Upper lobe of left lung (tissue), 6 donors: ENCODE measurements at regions not wholly inside any gene's neighbourhood (a gene's known extent, or its start where the extent isn't known, plus 50 kb on each side); places are given as distances from the start of the nearest gene placed in this dataset.

Experiments used
- ATAC-seq, 2 donors: fragments of 200-7000 bp; cut with Tn5 transposase; one replicate each; pipeline ENCODE4 v1.9.1; 2022; ENCODE audit warnings: mild to moderate bottlenecking in 2 of 2, moderate library complexity in 2 of 2; ENCODE audit not compliant: low FRiP score in 2 of 2
- DNase-seq, 2 donors: peaks; one replicate each; pipeline ENCODE4 v3.0.0-alpha.2; 2019 to 2020
- H3K27ac ChIP-seq, 4 donors: fragments of 200-600 bp; sonication (generic); one replicate each; pipeline ENCODE4 v1.5.1; 2016 to 2019
- H3K27me3 ChIP-seq, 4 donors: fragments of 200-600 bp; sonication (generic); one replicate each; pipeline ENCODE4 v1.5.1; 2017 to 2019
- H3K36me3 ChIP-seq, 4 donors: fragments of 200-600 bp; sonication (generic); one replicate each; pipeline ENCODE4 v1.5.1; 2016 to 2019
- H3K4me1 ChIP-seq, 4 donors: fragments of 200-600 bp; sonication (generic); one replicate each; pipeline ENCODE4 v1.5.1; 2018 to 2019
- H3K4me3 ChIP-seq, 4 donors: fragments of 200-600 bp; sonication (generic); one replicate each; pipeline ENCODE4 v1.5.1; 2017 to 2019; ENCODE audit warnings: mild to moderate bottlenecking in 2 of 4, moderate library complexity in 1 of 4
- H3K9me3 ChIP-seq, 4 donors: fragments of 200-600 bp; sonication (generic); one replicate each; pipeline ENCODE4 v1.5.1; 2018 to 2019
- CTCF ChIP-seq, 6 experiments: fragments of 450-650 bp in 4 of 6; fragments of 200-600 bp in 2 of 6; sonication (generic) in 2 of 6; IDR thresholded peaks; one replicate each; pipeline ENCODE4 v1.5.1; 2016 to 2019; ENCODE audit warnings: antibody characterized with exemption in 6 of 6
- EP300 ChIP-seq, 4 donors: sonication (generic); formaldehyde crosslinking; IDR thresholded peaks; one replicate each; pipeline ENCODE4 v1.5.1; 2017; ENCODE audit warnings: antibody characterized with exemption in 4 of 4, control low read depth in 2 of 4
- POLR2A ChIP-seq, 4 donors: fragments of 450-650 bp; IDR thresholded peaks; one replicate each; pipeline ENCODE4 v1.5.1; 2016 to 2017; ENCODE audit warnings: antibody characterized with exemption in 4 of 4, mild to moderate bottlenecking in 2 of 4
- POLR2AphosphoS5 ChIP-seq, 2 donors: sonication (generic); formaldehyde crosslinking; IDR thresholded peaks; one replicate each; pipeline ENCODE4 v1.5.1; 2017; ENCODE audit warnings: antibody characterized with exemption in 2 of 2
- WGBS, 2 donors: methylation state at CpG; one replicate each; pipeline ENCODE4 v1.1.5; 2017 to 2018; 5-methylcytosine and 5-hydroxymethylcytosine counted together
- donor health status: DM: no; HTN: no; CAD: no; lungs with moderate emphysema.
- donor health status: DM: no; HTN: yes; CAD: no; lungs with severe emphysema.

- no peak for ATAC-seq
- Histone ChIP-seq H3K4me3 (no peak overlapping the region), H3K36me3 (no peaks in the 10 kb centered on the region), H3K27me3 (no peaks in the 10 kb centered on the region), H3K27ac (no peak overlapping the region), H3K4me1 (no peaks in the 10 kb centered on the region), H3K9me3 (no peaks in the 10 kb centered on the region)
- no peak for DNase-seq
- no peak for TF ChIP-seq POLR2A (IDR thresholded peaks at IDR 0.05)
- WGBS, 2 donors = 62 to 83% methylated on average over 3 of the region's 3 CpGs
Measured at GRCh38 chrX:149312097-149312496, 193.0 kb downstream of the IDS start.

GRCh38 chrX:149302705-149303104, 202.4 kb downstream of the IDS start:
- DNase-seq (no peak), ATAC-seq (no peak)
- TF ChIP-seq POLR2AphosphoS5 (IDR thresholded peaks at IDR 0.05) (no peak), CTCF (IDR thresholded peaks at IDR 0.05) (no peak), EP300 (IDR thresholded peaks at IDR 0.05) (no peak), POLR2A (IDR thresholded peaks at IDR 0.05) (no peak)
- Histone ChIP-seq H3K4me1 (no peaks in the 10 kb centered on the region), H3K36me3 (no peaks in the 10 kb centered on the region), H3K9me3 (no peaks in the 10 kb centered on the region), H3K4me3 (no peak overlapping the region), H3K27me3 (no peaks in the 10 kb centered on the region), H3K27ac (no peak overlapping the region)
- WGBS, 2 donors = 88 to 91% methylated on average over 2 of the region's 2 CpGs

GRCh38 chrX:149298111-149298510, 207.0 kb downstream of the IDS start:
- H3K4me1 ChIP-seq = no peaks in the 10 kb centered on the region
- ATAC-seq = no peak
- 0% methylated on average over 1 of the region's 1 CpG for WGBS, 2 donors
- no peak for DNase-seq
- H3K27me3 ChIP-seq = no peaks in the 10 kb centered on the region
- TF ChIP-seq EP300 (IDR thresholded peaks at IDR 0.05) (no peak), POLR2AphosphoS5 (IDR thresholded peaks at IDR 0.05) (no peak), CTCF (IDR thresholded peaks at IDR 0.05) (no peak), POLR2A (IDR thresholded peaks at IDR 0.05) (no peak)
- no peak overlapping the region for H3K4me3 ChIP-seq
- no peak overlapping the region for H3K27ac ChIP-seq
- no peaks in the 10 kb centered on the region for H3K9me3 ChIP-seq
- no peaks in the 10 kb centered on the region for H3K36me3 ChIP-seq

GRCh38 chrX:149296092-149296491, 209.0 kb downstream of the IDS start:
- H3K36me3 ChIP-seq = no peaks in the 10 kb centered on the region
- no peak for TF ChIP-seq EP300 (IDR thresholded peaks at IDR 0.05)
- TF ChIP-seq CTCF (IDR thresholded peaks at IDR 0.05) = no peak

GRCh38 chrX:149286940-149287349, 218.2 kb downstream of the IDS start:
- peak in 1 of 2 donors; percentile 34 for DNase-seq
- H3K4me1 ChIP-seq = no peaks in the 10 kb centered on the region
- H3K36me3 ChIP-seq = no peaks in the 10 kb centered on the region
- H3K9me3 ChIP-seq = no peaks in the 10 kb centered on the region
- ATAC-seq = no peak
- H3K4me3 ChIP-seq = no peak overlapping the region
- no peak for TF ChIP-seq POLR2A (IDR thresholded peaks at IDR 0.05)
- no peak for TF ChIP-seq EP300 (IDR thresholded peaks at IDR 0.05)
- TF ChIP-seq CTCF (IDR thresholded peaks at IDR 0.05) = peak; percentile 27 to 67 (median 34)
- TF ChIP-seq POLR2AphosphoS5 (IDR thresholded peaks at IDR 0.05) = no peak
- no peak overlapping the region for H3K27ac ChIP-seq
- no peaks in the 10 kb centered on the region for H3K27me3 ChIP-seq
- WGBS, 2 donors = 27 to 50% methylated on average over 2 to 4 of the region's 4 CpGs

More at GRCh38 chrX:149296092-149296491, 209.0 kb downstream of the IDS start:
- 66 to 69% methylated on average over 5 of the region's 5 CpGs for whole genome bisulfite sequencing, 2 donors
- Histone ChIP-seq H3K9me3 (no peaks in the 10 kb centered on the region), H3K27ac (no peak overlapping the region), H3K4me1 (no peaks in the 10 kb centered on the region), H3K4me3 (no peak overlapping the region), H3K27me3 (no peaks in the 10 kb centered on the region)
- DNase-seq (no peak), ATAC-seq (no peak)
